H1 (cell line): ENCODE measurements at regions not wholly inside any gene's neighbourhood (a gene's known extent, or its start where the extent isn't known, plus 50 kb on each side); places are given as distances from the start of the nearest gene placed in this dataset.

ENCODE experiments used
- CHD7 ChIP-seq: fragments of 300-600 bp; sonication (generic); IDR thresholded peaks from 2 replicates; pipeline ENCODE4 v1.7.1; 2012; ENCODE audit warnings: low read length, moderate library complexity, mild to moderate bottlenecking, inconsistent platforms; ENCODE audit not compliant: insufficient replicate concordance
- EGR1 ChIP-seq: IDR thresholded peaks from 2 replicates; pipeline ENCODE4 v1.6.1; 2011; ENCODE audit warnings: low read depth, low read length, borderline replicate concordance
- MAX ChIP-seq: IDR thresholded peaks from 2 replicates; pipeline ENCODE4 v1.6.1; 2012; ENCODE audit warnings: inconsistent platforms
- NRF1 ChIP-seq: IDR thresholded peaks from 2 replicates; pipeline ENCODE4 v1.6.1; 2011; ENCODE audit warnings: mild to moderate bottlenecking, low read depth, low read length, improper control_type of control experiment
- SP1 ChIP-seq: IDR thresholded peaks from 2 replicates; pipeline ENCODE4 v1.6.1; 2011; ENCODE audit warnings: low read depth, low read length
- TAF1 ChIP-seq: IDR thresholded peaks from 2 replicates; pipeline ENCODE4 v1.6.1; 2011; ENCODE audit warnings: mild to moderate bottlenecking, low read depth, low read length

- TF ChIP-seq MAX (no peak), EGR1 (no peak), NRF1 (no peak), CHD7 (no peak), SP1 (no peak), TAF1 (no peak)
Observed at GRCh38 chr1:42043811-42044210, 109.4 kb upstream of the GUCA2B start (continued).
